Left lung (tissue), 4 donors: ENCODE measurements at regions not wholly inside any gene's neighbourhood (a gene's known extent, or its start where the extent isn't known, plus 50 kb on each side); places are given as distances from the start of the nearest gene placed in this dataset.

Experiments
- ATAC-seq: fragments of 200-7000 bp; cut with Tn5 transposase; one replicate; pipeline ENCODE4 v1.9.1; 2020; ENCODE audit warnings: moderate library complexity
- DNase-seq, 4 donors: peaks; one replicate each; pipeline ENCODE4 v3.0.0-alpha.2; 2013 to 2020
- H3K27ac ChIP-seq, 2 donors: fragments of 200-600 bp; sonication (generic) in 1 of 2; one replicate each; pipeline versions ENCODE4 v1.5.0 to v1.8.0; 2020 to 2021
- H3K27me3 ChIP-seq, 2 donors: fragments of 200-600 bp; sonication (generic) in 1 of 2; one replicate each; pipeline versions ENCODE4 v1.5.0 to v1.8.0; 2020 to 2021
- H3K36me3 ChIP-seq, 2 donors: fragments of 200-600 bp; sonication (generic) in 1 of 2; one replicate each; pipeline versions ENCODE4 v1.5.0 to v1.8.0; 2020 to 2021
- H3K4me1 ChIP-seq, 2 donors: fragments of 200-600 bp; one replicate each; pipeline ENCODE4 v1.8.0; 2021
- H3K4me3 ChIP-seq, 2 donors: fragments of 200-600 bp; sonication (generic) in 1 of 2; one replicate each; pipeline versions ENCODE4 v1.5.0 to v1.8.0; 2020 to 2021; ENCODE audit warnings: mild to moderate bottlenecking in 1 of 2
- H3K9me3 ChIP-seq, 2 donors: fragments of 200-600 bp; sonication (generic) in 1 of 2; one replicate each; pipeline versions ENCODE4 v1.5.0 to v1.8.0; 2020 to 2021
- intact Hi-C, 2 donors: fragments of 100-400 bp; cut with DNase I; formaldehyde crosslinking; loops; one replicate each; pipeline versions ENCODE4 v1.11.2 to v1.14.2; 2022
- TF ChIP-seq, protein P1 (sequence below), 2 donors: fragments of 200-600 bp; sonication (generic) in 1 of 2; IDR thresholded peaks; one replicate each; pipeline versions ENCODE4 v1.5.0 to v1.8.0; 2021; ENCODE audit warnings: antibody characterized with exemption in 2 of 2
- donor health status: DM: no; HTN: yes; CAD: no.
- donor health status: DM: no; HTN: no; CAD: no.

- no peak overlapping the region for H3K4me3 ChIP-seq
- TF ChIP-seq, protein P1, sequence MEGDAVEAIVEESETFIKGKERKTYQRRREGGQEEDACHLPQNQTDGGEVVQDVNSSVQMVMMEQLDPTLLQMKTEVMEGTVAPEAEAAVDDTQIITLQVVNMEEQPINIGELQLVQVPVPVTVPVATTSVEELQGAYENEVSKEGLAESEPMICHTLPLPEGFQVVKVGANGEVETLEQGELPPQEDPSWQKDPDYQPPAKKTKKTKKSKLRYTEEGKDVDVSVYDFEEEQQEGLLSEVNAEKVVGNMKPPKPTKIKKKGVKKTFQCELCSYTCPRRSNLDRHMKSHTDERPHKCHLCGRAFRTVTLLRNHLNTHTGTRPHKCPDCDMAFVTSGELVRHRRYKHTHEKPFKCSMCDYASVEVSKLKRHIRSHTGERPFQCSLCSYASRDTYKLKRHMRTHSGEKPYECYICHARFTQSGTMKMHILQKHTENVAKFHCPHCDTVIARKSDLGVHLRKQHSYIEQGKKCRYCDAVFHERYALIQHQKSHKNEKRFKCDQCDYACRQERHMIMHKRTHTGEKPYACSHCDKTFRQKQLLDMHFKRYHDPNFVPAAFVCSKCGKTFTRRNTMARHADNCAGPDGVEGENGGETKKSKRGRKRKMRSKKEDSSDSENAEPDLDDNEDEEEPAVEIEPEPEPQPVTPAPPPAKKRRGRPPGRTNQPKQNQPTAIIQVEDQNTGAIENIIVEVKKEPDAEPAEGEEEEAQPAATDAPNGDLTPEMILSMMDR (IDR thresholded peaks at IDR 0.05) = no peak
- no peaks in the 10 kb centered on the region for H3K27me3 ChIP-seq
- no peak overlapping the region for H3K27ac ChIP-seq
- H3K9me3 ChIP-seq = no peaks in the 10 kb centered on the region
- DNase-seq (no peak), ATAC-seq (no peak)
- intact Hi-C loops = no loop called here
- no peaks in the 10 kb centered on the region for H3K36me3 ChIP-seq
- no peaks in the 10 kb centered on the region for H3K4me1 ChIP-seq
Measured at GRCh38 chr21:35375115-35375514, 326.0 kb upstream of the RUNX1 start.

DNA sequence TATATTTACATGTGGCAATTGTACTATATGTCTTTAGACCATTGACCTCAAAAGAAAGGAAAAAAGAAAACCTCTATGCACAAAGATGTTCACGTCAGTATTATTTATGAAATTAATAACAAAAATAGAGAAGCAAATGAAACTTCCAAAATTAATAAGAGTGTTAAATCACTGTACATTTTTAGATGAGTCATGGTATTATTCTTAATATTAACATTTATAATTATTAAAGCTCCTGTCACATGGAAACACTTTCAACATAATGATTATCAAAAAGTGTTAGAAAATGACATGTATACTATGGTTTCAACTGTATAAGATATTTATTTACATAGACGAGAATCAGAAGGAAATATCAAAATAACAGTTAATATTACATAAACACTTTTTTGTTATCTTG, 324.9 kb upstream of the RUNX1 start:
- no peaks in the 10 kb centered on the region for H3K9me3 ChIP-seq
- intact Hi-C loops = no loop called here
- no peak for ATAC-seq

DNA sequence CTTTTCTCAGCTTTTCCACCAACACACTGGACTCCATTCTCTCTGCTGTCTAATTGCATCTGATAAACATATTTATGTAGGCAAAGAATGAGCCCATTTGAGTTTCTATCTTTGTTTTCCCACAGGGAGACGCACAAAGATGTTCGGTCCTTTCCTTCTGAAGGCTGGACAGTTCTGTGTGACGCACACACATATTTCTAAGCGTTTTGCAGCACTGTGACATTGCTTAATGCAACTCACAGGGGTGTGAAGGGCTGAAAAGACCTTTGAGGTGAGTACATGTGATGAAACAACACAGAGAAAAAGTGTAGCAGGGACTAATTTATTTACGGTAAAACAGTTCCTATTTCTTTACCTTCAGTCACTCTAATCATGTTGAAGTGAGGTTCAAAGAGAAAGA, 323.1 kb upstream of the RUNX1 start:
- intact Hi-C loops = no loop called here
- ATAC-seq (no peak), DNase-seq (no peak)
- H3K4me1 ChIP-seq = no peaks in the 10 kb centered on the region
- TF ChIP-seq, protein P1 (IDR thresholded peaks at IDR 0.05) = no peak
- no peaks in the 10 kb centered on the region for H3K9me3 ChIP-seq
- no peak overlapping the region for H3K4me3 ChIP-seq
- H3K27me3 ChIP-seq = no peaks in the 10 kb centered on the region
- no peaks in the 10 kb centered on the region for H3K36me3 ChIP-seq
- H3K27ac ChIP-seq = no peak overlapping the region

More for the DNA sequence above, 324.9 kb upstream of the RUNX1 start:
- H3K27me3 ChIP-seq = no peaks in the 10 kb centered on the region
- no peaks in the 10 kb centered on the region for H3K36me3 ChIP-seq
- H3K27ac ChIP-seq = no peak overlapping the region
- TF ChIP-seq, protein P1 (IDR thresholded peaks at IDR 0.05) = no peak
- H3K4me3 ChIP-seq = no peak overlapping the region
- DNase-seq = no peak
- H3K4me1 ChIP-seq = no peaks in the 10 kb centered on the region

DNA sequence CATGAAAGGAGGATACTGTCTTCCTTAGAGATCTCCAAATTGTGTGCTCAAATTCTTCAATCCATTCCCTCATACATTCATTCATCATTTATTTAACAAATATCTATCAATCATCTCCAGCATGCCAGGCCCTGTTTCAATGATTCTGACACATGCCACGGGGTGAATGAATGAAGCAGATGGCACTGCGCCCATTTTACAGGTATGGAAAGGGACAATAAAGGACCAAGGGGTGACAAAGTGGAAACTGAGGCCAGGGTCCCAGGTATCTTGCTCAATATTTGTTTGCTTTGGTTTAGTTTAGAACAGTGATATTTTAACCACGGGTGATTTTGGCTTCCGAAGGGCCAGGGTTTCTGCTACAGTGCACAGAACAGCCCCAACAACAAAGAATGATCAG, 321.6 kb upstream of the RUNX1 start:
- intact Hi-C loops = no loop called here
- H3K4me3 ChIP-seq = no peak overlapping the region
- no peaks in the 10 kb centered on the region for H3K36me3 ChIP-seq
- TF ChIP-seq, protein P1 (IDR thresholded peaks at IDR 0.05) = no peak
- no peaks in the 10 kb centered on the region for H3K27me3 ChIP-seq
- DNase-seq (no peak), ATAC-seq (no peak)
- no peak overlapping the region for H3K27ac ChIP-seq
- H3K4me1 ChIP-seq = peaks cover 0 to 4% of the 10 kb centered on the region in 2 donors
- H3K9me3 ChIP-seq = no peaks in the 10 kb centered on the region

- H3K27me3 ChIP-seq = no peaks in the 10 kb centered on the region
- H3K36me3 ChIP-seq = no peaks in the 10 kb centered on the region
- no peak for ATAC-seq
- intact Hi-C loops = no loop called here
- no peaks in the 10 kb centered on the region for H3K9me3 ChIP-seq
- no peak for DNase-seq
- peaks cover 0 to 4% of the 10 kb centered on the region in 2 donors for H3K4me1 ChIP-seq
- TF ChIP-seq, protein P1 (IDR thresholded peaks at IDR 0.05) = no peak
- no peak overlapping the region for H3K27ac ChIP-seq
- no peak overlapping the region for H3K4me3 ChIP-seq
Measured at GRCh38 chr21:35370071-35370470, 321.0 kb upstream of the RUNX1 start.
